ENCODE measurements at regions not wholly inside any gene's neighbourhood (a gene's known extent, or its start where the extent isn't known, plus 50 kb on each side); places are given as distances from the start of the nearest gene placed in this dataset.

DNA sequence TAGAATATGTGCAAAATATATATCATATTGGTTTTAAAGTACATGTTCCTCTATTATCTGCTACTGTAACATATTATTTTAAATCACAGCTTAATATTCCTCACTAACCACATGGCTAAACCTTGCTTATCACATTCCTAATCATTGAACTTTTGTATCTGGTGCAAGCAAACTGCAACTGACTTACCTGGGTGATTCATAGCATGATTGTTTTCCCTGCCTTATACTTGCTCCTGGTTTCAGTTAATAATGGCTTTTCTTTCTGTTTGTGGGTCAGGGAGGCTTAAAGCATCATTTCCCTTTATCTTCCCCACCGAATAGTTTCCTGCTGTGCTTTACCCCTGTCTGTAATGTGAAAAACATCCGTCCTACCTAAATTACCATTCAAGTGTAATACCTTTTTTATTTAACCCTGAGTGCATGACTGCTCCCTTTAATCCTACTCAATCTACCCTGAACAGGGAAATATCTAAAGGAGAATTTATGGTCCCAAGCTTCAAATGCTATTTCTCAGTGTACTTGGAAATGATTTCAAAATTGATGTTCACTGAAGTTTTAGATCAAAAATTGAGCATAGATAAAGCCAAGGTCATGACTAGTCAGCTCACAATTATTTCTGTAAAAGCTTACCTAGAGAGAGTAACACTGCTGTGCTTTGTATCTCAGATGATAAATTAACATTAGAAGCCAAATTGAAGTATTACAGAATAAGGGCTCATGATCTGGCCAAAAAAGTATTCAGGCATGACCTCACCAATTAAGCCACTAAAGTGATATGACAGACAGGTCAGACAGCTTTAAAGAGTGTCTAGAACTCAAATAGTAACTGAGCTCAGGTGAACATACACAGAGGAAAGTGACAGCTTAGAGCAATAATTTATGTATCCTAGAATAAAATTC is 507.1 kb downstream of the BRINP3 start:
- TF ChIP-seq POLR2A (IDR thresholded peaks at IDR 0.05) (no peak), POLR2AphosphoS5 (IDR thresholded peaks at IDR 0.05) (no peak)
- TF ChIP-seq, protein P1, sequence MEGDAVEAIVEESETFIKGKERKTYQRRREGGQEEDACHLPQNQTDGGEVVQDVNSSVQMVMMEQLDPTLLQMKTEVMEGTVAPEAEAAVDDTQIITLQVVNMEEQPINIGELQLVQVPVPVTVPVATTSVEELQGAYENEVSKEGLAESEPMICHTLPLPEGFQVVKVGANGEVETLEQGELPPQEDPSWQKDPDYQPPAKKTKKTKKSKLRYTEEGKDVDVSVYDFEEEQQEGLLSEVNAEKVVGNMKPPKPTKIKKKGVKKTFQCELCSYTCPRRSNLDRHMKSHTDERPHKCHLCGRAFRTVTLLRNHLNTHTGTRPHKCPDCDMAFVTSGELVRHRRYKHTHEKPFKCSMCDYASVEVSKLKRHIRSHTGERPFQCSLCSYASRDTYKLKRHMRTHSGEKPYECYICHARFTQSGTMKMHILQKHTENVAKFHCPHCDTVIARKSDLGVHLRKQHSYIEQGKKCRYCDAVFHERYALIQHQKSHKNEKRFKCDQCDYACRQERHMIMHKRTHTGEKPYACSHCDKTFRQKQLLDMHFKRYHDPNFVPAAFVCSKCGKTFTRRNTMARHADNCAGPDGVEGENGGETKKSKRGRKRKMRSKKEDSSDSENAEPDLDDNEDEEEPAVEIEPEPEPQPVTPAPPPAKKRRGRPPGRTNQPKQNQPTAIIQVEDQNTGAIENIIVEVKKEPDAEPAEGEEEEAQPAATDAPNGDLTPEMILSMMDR (IDR thresholded peaks at IDR 0.05 in 8 of 11, conservative IDR thresholded peaks at IDR 0.05 in 3 of 11) = no peak
